BJ (cell line): ENCODE measurements at regions not wholly inside any gene's neighbourhood (a gene's known extent, or its start where the extent isn't known, plus 50 kb on each side); places are given as distances from the start of the nearest gene placed in this dataset.
A peak's percentile ranks its signal among the peaks of the same experiment; 100 is the strongest.

ENCODE experiments used
- CTCF ChIA-PET: fragments of 350-600 bp; formaldehyde crosslinking; extraction: SDS; loops from one replicate; lab custom pipeline; 2021; ENCODE audit warnings: antibody characterized with exemption, inconsistent platforms; lab: Yijun Ruan, JAX
- POLR2A ChIA-PET: fragments of 300-600 bp; sonication (Branson Sonifier 250); formaldehyde crosslinking; extraction: SDS; loops from one replicate; lab custom pipeline; 2021; ENCODE audit warnings: antibody characterized with exemption; lab: Charles Lee
- DNase-seq: peaks from one replicate; pipeline ENCODE4 v3.0.0-alpha.2; 2011; ENCODE audit warnings: low read depth
- H3K27me3 ChIP-seq: 2 replicates; pipeline ENCODE4 v1.6.0; 2011; ENCODE audit warnings: low read length; ENCODE audit not compliant: control insufficient read depth, insufficient read depth
- H3K36me3 ChIP-seq: 2 replicates; pipeline ENCODE4 v1.5.1; 2011; ENCODE audit warnings: low read length; ENCODE audit not compliant: control insufficient read depth, insufficient read depth
- H3K4me3 ChIP-seq: 2 replicates; pipeline ENCODE4 v1.5.1; 2011; ENCODE audit warnings: low read depth, mild to moderate bottlenecking, control low read depth, low read length
- TF ChIP-seq, protein P1 (sequence below): IDR thresholded peaks from 2 replicates; pipeline ENCODE4 v1.5.1; 2011; ENCODE audit warnings: low read depth, mild to moderate bottlenecking, control low read depth, inconsistent platforms, low read length, moderate library complexity; ENCODE audit not compliant: insufficient read depth

DNA sequence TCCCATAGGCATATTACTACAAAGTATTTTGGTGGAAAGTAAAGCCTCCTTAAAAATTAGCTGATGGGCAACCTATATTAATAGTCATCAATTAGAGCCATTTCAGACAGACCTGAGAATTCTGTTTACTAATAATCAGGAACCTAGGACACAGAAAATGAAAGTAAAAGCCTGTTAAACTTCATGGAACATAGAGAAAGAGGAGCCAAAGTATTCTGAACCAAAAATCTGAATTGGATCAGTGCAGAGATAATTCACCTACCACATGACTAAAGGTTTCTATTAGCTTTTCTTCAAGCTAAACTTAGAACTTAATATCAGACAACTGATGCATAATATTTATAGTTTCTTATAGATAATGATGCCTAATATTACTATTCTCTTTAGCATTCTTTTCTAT lies 204.5 kb upstream of the RHOBTB1 start:
- CTCF ChIA-PET = interaction anchor here (1.1 to 5.0 kb wide), 3 partner anchors 8 to 42 kb away, joined by 3 to 23 read pairs (median 14); no protein-coding TSS in a partner anchor

DNA sequence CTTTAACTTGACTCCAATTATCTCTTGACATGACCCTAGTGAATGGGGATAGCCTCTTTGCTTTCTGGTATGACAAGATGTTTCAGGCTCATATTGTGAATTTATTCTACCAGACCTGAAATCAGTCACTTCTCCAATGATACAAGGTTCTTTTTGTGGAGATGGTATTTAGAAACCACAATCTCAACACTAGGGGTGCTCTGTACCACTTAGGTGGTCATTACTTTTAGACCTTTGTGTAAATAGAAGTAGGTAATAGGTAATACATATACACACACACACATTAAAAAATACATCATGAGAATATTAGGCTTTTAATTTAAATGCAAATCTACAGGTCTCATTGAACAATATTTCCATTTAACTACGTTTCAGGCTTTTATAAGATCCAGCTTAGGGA lies 199.0 kb upstream of the RHOBTB1 start:
- CTCF ChIA-PET = interaction anchor here (0.6 to 0.9 kb wide), 3 partner anchors 47 to 1914 kb away, joined by 3 read pairs; no protein-coding TSS in a partner anchor
- H3K27me3 ChIP-seq = no peaks in the 10 kb centered on the region; the same call in 1 of the 2 replicates
- POLR2A ChIA-PET = no interaction called here
- no peak overlapping the region for H3K4me3 ChIP-seq
- TF ChIP-seq, protein P1, sequence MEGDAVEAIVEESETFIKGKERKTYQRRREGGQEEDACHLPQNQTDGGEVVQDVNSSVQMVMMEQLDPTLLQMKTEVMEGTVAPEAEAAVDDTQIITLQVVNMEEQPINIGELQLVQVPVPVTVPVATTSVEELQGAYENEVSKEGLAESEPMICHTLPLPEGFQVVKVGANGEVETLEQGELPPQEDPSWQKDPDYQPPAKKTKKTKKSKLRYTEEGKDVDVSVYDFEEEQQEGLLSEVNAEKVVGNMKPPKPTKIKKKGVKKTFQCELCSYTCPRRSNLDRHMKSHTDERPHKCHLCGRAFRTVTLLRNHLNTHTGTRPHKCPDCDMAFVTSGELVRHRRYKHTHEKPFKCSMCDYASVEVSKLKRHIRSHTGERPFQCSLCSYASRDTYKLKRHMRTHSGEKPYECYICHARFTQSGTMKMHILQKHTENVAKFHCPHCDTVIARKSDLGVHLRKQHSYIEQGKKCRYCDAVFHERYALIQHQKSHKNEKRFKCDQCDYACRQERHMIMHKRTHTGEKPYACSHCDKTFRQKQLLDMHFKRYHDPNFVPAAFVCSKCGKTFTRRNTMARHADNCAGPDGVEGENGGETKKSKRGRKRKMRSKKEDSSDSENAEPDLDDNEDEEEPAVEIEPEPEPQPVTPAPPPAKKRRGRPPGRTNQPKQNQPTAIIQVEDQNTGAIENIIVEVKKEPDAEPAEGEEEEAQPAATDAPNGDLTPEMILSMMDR = no peak
- DNase-seq = no peak
- no peaks in the 10 kb centered on the region for H3K36me3 ChIP-seq

More for the DNA sequence above, 204.5 kb upstream of the RHOBTB1 start:
- no peaks in the 10 kb centered on the region; the same call in 1 of the 2 replicates for H3K27me3 ChIP-seq
- no peak for DNase-seq
- H3K4me3 ChIP-seq = no peak overlapping the region
- no peaks in the 10 kb centered on the region for H3K36me3 ChIP-seq
- POLR2A ChIA-PET = no interaction called here
- TF ChIP-seq, protein P1 = no peak

DNA sequence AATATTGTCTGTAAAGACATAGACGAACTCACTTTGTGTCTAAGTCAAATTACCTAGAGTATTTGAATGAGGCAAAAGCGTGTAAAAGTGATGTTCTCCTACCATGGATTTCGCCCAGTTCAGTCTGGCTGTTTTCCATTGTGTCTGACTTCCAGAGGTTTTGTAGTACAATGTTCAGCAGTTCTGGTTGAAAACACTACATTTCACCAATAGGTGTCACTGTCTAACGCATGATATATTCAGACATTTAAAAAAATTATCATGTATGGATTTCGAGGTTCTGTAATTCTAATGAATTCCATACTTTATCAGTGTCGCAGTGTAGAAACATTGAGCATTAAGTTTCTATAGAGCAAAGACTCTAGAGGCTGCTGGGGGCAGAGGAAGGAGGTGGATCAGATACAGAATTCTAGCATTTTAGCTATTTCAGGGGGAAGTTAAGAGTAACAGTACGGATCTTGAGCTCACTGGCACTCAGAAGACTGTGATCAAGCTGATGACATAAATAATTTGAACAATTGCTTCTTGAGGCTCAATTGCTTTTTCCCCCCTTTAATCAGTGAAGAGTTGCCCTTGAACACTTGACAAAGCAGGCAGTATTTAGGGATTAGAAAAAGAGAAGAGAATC lies 196.9 kb upstream of the RHOBTB1 start:
- TF ChIP-seq, protein P1 = peak; percentile 62
- POLR2A ChIA-PET = no interaction called here
- Histone ChIP-seq H3K4me3 (no peak overlapping the region), H3K36me3 (no peaks in the 10 kb centered on the region), H3K27me3 (no peaks in the 10 kb centered on the region; the same call in 1 of the 2 replicates)
- CTCF ChIA-PET = interaction anchor here (0.6 to 3.1 kb wide), 26 partner anchors 10 to 1124 kb away, joined by 3 to 23 read pairs (median 4); no protein-coding TSS in a partner anchor
- peak; percentile 24 for DNase-seq

DNA sequence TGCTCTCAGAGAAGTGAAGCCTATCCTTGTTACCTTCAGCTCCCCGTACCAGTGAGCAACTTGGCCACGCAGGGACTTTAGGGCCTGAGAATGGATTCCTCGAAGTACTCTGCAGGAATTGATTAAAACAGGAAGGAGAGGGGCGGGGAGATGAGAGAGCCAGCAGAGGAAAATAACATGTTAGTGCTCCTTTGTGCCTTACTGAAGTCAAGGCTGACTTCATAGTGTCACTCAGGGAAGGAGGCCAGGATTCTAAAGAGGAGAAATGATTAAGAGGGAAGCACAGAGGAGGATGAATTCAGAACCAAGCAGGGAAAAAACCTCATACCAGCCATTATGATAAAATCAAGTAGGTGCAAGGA lies 195.6 kb upstream of the RHOBTB1 start:
- TF ChIP-seq, protein P1 = no peak
- no peaks in the 10 kb centered on the region for H3K27me3 ChIP-seq
- no peak for DNase-seq
- H3K36me3 ChIP-seq = no peaks in the 10 kb centered on the region
- H3K4me3 ChIP-seq = no peak overlapping the region
- ChIA-PET POLR2A (no interaction called here), CTCF (interaction anchor here (0.7 to 3.1 kb wide), 7 partner anchors 10 to 1104 kb away, joined by 3 to 23 read pairs (median 8); no protein-coding TSS in a partner anchor)

DNA sequence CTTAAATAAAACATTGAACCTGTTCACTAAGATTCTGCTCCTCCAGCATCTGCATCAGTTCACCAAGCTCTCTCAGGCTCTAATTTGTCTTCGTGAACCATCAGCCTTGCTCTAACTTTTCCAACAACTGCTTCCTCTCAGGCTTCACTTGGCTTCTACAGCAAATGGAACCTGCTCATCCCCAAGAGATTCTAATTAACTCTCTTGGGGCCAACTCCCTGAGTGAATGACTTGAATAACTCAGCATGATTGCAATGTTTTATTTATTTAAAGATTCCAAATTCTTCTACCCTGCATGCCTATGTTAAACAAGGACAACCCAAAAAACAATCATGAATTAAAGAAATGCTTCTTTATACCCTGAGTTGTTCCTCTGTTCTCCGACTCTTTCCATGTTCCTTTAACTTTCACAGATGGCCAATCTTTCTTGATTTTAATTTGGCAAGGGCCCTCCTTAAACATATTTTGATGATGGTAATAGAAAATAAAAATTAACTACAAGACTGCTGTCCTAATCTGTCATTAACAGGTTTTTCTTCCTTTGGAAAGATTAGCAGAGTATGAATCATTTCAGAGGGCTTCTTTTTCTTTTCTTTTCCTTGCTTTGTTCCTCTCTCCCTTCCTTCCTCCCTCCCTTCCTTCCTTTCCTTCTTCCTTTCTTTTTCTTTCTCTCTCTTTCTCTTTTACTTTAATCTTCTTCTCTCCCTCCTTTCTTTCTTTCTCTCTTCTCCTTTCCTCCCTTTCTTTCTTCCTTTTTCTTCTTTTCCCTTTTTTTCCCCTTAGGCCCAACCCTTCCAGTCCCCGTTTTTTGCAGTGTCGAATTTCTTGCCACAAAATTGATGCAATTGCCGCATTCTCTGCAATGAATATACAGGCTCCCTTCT lies 195.0 kb upstream of the RHOBTB1 start:
- ChIA-PET CTCF (interaction anchor here (0.7 to 3.1 kb wide), 6 partner anchors 9 to 1104 kb away, joined by 3 to 23 read pairs (median 10); no protein-coding TSS in a partner anchor), POLR2A (no interaction called here)
- Histone ChIP-seq H3K4me3 (no peak overlapping the region), H3K36me3 (no peaks in the 10 kb centered on the region), H3K27me3 (no peaks in the 10 kb centered on the region)
- TF ChIP-seq, protein P1 = no peak
- no peak for DNase-seq
